Naive thymus-derived CD4-positive, alpha-beta T cell (primary cell): ENCODE measurements at regions not wholly inside any gene's neighbourhood (a gene's known extent, or its start where the extent isn't known, plus 50 kb on each side); places are given as distances from the start of the nearest gene placed in this dataset.
"Not testable (repeated sequence)": the region's sequence is repeated elsewhere in the genome, so short reads cannot be mapped to it uniquely, and the experiment has no call there.

Experiments used
- ATAC-seq: fragments of 150-1000 bp; cut with Tn5 transposase; 2 replicates; pipeline ENCODE4 v1.10.0; 2021; ENCODE audit warnings: mild to moderate bottlenecking, moderate library complexity
- CTCF ChIA-PET: fragments of 350-600 bp; sonication (Branson Sonifier 250); formaldehyde crosslinking; loops from one replicate; lab custom pipeline; 2021; ENCODE audit warnings: antibody characterized with exemption; lab: Charles Lee
- POLR2A ChIA-PET: fragments of 350-600 bp; sonication (Branson Sonifier 250); formaldehyde crosslinking; loops from one replicate; lab custom pipeline; 2021; ENCODE audit warnings: antibody characterized with exemption, inconsistent platforms; lab: Charles Lee
- DNase-seq, 9 donors: peaks; one replicate each; pipeline versions ENCODE4 v3.0.0 to v3.0.0-alpha.2; 2020 to 2022; ENCODE audit warnings: mixed read lengths in 1 of 9
- H3K27ac ChIP-seq: one replicate; pipeline ENCODE4 v1.7.0; 2013; ENCODE audit warnings: mild to moderate bottlenecking, low read depth, low read length, moderate library complexity
- H3K27me3 ChIP-seq, 2 donors: one replicate each; pipeline ENCODE4 v1.7.0; 2013; ENCODE audit warnings: low read length in 2 of 2, mild to moderate bottlenecking in 2 of 2, moderate library complexity in 2 of 2; ENCODE audit not compliant: control insufficient read depth in 2 of 2, insufficient read depth in 2 of 2
- H3K36me3 ChIP-seq, 3 experiments: 1 replicate in 2 of 3; 2 replicates in 1 of 3; pipeline ENCODE4 v1.7.0; 2013; ENCODE audit warnings: low read length in 3 of 3, mild to moderate bottlenecking in 3 of 3, moderate library complexity in 1 of 3; ENCODE audit not compliant: insufficient read depth in 3 of 3, control insufficient read depth in 2 of 3
- H3K4me1 ChIP-seq, 2 donors: one replicate each; pipeline ENCODE4 v1.7.0; 2013; ENCODE audit warnings: low read length in 2 of 2, mild to moderate bottlenecking in 2 of 2, moderate library complexity in 1 of 2; ENCODE audit not compliant: control insufficient read depth in 2 of 2, insufficient read depth in 2 of 2
- H3K4me3 ChIP-seq: 2 replicates; pipeline ENCODE4 v1.7.0; 2013; ENCODE audit warnings: mild to moderate bottlenecking, low read length
- H3K9me3 ChIP-seq, 3 experiments: 1 replicate in 2 of 3; 2 replicates in 1 of 3; pipeline ENCODE4 v1.7.0; 2013; ENCODE audit warnings: low read length in 3 of 3; ENCODE audit not compliant: control insufficient read depth in 2 of 3
- H3K27ac Mint-ChIP-seq, 9 donors: one replicate each; pipeline ENCODE4 v1.8.0; 2020 to 2022; ENCODE audit warnings: mixed read lengths in 9 of 9, mild to moderate bottlenecking in 8 of 9, moderate library complexity in 5 of 9, inconsistent platforms in 2 of 9
- H3K27me3 Mint-ChIP-seq, 5 donors: one replicate each; pipeline ENCODE4 v1.8.0; 2021 to 2022; ENCODE audit warnings: mixed read lengths in 5 of 5, mild to moderate bottlenecking in 1 of 5
- H3K36me3 Mint-ChIP-seq, 5 donors: one replicate each; pipeline ENCODE4 v1.8.0; 2020 to 2022; ENCODE audit warnings: mixed read lengths in 5 of 5, mild to moderate bottlenecking in 3 of 5, inconsistent platforms in 1 of 5
- H3K4me1 Mint-ChIP-seq, 7 donors: one replicate each; pipeline ENCODE4 v1.8.0; 2020 to 2022; ENCODE audit warnings: mixed read lengths in 7 of 7, mild to moderate bottlenecking in 3 of 7, inconsistent platforms in 1 of 7
- H3K4me3 Mint-ChIP-seq, 10 donors: one replicate each; pipeline ENCODE4 v1.8.0; 2020 to 2022; ENCODE audit warnings: mild to moderate bottlenecking in 10 of 10, mixed read lengths in 10 of 10, moderate library complexity in 6 of 10, inconsistent platforms in 2 of 10
- H3K9me3 Mint-ChIP-seq, 11 donors: one replicate each; pipeline ENCODE4 v1.8.0; 2020 to 2022; ENCODE audit warnings: mixed read lengths in 11 of 11, mild to moderate bottlenecking in 4 of 11, inconsistent platforms in 1 of 11, moderate library complexity in 1 of 11
- intact Hi-C, 2 donors: fragments of 100-400 bp; cut with micrococcal nuclease; formaldehyde crosslinking; loops; one replicate each; pipeline ENCODE4 v1.15.1; 2023

- ATAC-seq: no peak
Observed at GRCh38 chr6:16821834-16822264, 60.6 kb upstream of the ATXN1 start.

GRCh38 chr6:16820262-16820661 is 59.0 kb upstream of the ATXN1 start:
- H3K4me3 ChIP-seq, H3K4me3 Mint-ChIP-seq, H3K36me3 Mint-ChIP-seq, H3K27me3 ChIP-seq, H3K9me3 Mint-ChIP-seq, H3K9me3 ChIP-seq, H3K4me1 Mint-ChIP-seq, H3K27ac Mint-ChIP-seq, H3K4me1 ChIP-seq, POLR2A ChIA-PET, H3K27ac ChIP-seq, ATAC-seq, intact Hi-C loops, H3K36me3 ChIP-seq, DNase-seq: not testable (repeated sequence)
- H3K27me3 Mint-ChIP-seq: peaks cover 5 to 37% (median 9%) of the 10 kb centered on the region in 5 donors
- CTCF ChIA-PET: interaction anchor here (1.1 to 1.3 kb wide), 2 partner anchors 48 to 57 kb away, joined by 3 to 5 read pairs; no protein-coding TSS in a partner anchor

More at GRCh38 chr6:16821834-16822264, 60.6 kb upstream of the ATXN1 start:
- H3K4me1 ChIP-seq: no peaks in the 10 kb centered on the region
- H3K4me1 Mint-ChIP-seq: no peaks in the 10 kb centered on the region
- intact Hi-C loops: no loop called here
- no peak overlapping the region for H3K4me3 Mint-ChIP-seq
- ChIA-PET CTCF (no interaction called here), POLR2A (no interaction called here)
- H3K27ac Mint-ChIP-seq: no peak overlapping the region
- DNase-seq: no peak
- H3K9me3 Mint-ChIP-seq: no peaks in the 10 kb centered on the region
- no peaks in the 10 kb centered on the region for H3K9me3 ChIP-seq
- no peaks in the 10 kb centered on the region for H3K36me3 Mint-ChIP-seq
- H3K27ac ChIP-seq: no peak overlapping the region
- peaks cover 5 to 41% (median 9%) of the 10 kb centered on the region in 5 donors for H3K27me3 Mint-ChIP-seq
- H3K4me3 ChIP-seq: no peak overlapping the region
- no peaks in the 10 kb centered on the region for H3K36me3 ChIP-seq
- peaks cover 0 to 3% of the 10 kb centered on the region in 2 donors for H3K27me3 ChIP-seq

- H3K4me1 ChIP-seq: no peaks in the 10 kb centered on the region
- DNase-seq (no peak), ATAC-seq (no peak)
- H3K9me3 ChIP-seq: no peaks in the 10 kb centered on the region
- ChIA-PET POLR2A (interaction anchor here (0.5 kb wide), 1 partner anchor 45 kb away, joined by 3 read pairs; no protein-coding TSS in a partner anchor), CTCF (interaction anchor here (1.3 to 1.4 kb wide), 2 partner anchors 47 to 488 kb away, joined by 4 to 5 read pairs; no protein-coding TSS in a partner anchor)
- H3K27me3 Mint-ChIP-seq: peaks cover 5 to 33% (median 9%) of the 10 kb centered on the region in 5 donors
- H3K4me1 Mint-ChIP-seq: no peaks in the 10 kb centered on the region
- H3K27me3 ChIP-seq: peaks cover 0 to 3% of the 10 kb centered on the region in 2 donors
- no peak overlapping the region for H3K27ac Mint-ChIP-seq
- H3K36me3 ChIP-seq: no peaks in the 10 kb centered on the region
- no peak overlapping the region for H3K4me3 ChIP-seq
- no peak overlapping the region for H3K4me3 Mint-ChIP-seq
- H3K27ac ChIP-seq: no peak overlapping the region
- H3K9me3 Mint-ChIP-seq: no peaks in the 10 kb centered on the region
- intact Hi-C loops: loop anchor here in 1 of 2 donors (1.0 kb wide), 2 partner anchors 84 to 487 kb away; no protein-coding TSS in a partner anchor
- no peaks in the 10 kb centered on the region for H3K36me3 Mint-ChIP-seq
Observed at GRCh38 chr6:16819752-16820151, 58.5 kb upstream of the ATXN1 start.

GRCh38 chr6:16818992-16819626 is 57.8 kb upstream of the ATXN1 start:
- H3K36me3 Mint-ChIP-seq: no peaks in the 10 kb centered on the region
- Histone ChIP-seq H3K27ac (no peak overlapping the region), H3K4me3 (no peak overlapping the region), H3K36me3 (no peaks in the 10 kb centered on the region), H3K27me3 (peaks cover 0 to 3% of the 10 kb centered on the region in 2 donors), H3K9me3 (no peaks in the 10 kb centered on the region), H3K4me1 (no peaks in the 10 kb centered on the region)
- H3K27ac Mint-ChIP-seq: no peak overlapping the region
- peaks cover 5 to 27% (median 9%) of the 10 kb centered on the region in 5 donors for H3K27me3 Mint-ChIP-seq
- ATAC-seq: no peak
- intact Hi-C loops: loop anchor here in 1 of 2 donors (1.0 kb wide), 2 partner anchors 84 to 487 kb away; no protein-coding TSS in a partner anchor
- no peaks in the 10 kb centered on the region for H3K4me1 Mint-ChIP-seq
- no peak overlapping the region for H3K4me3 Mint-ChIP-seq
- H3K9me3 Mint-ChIP-seq: peaks cover 0 to 2% (median 0%) of the 10 kb centered on the region in 11 donors
- DNase-seq: no peak
- POLR2A ChIA-PET: interaction anchor here (0.5 kb wide), 1 partner anchor 44 kb away, joined by 3 read pairs; no protein-coding TSS in a partner anchor
- CTCF ChIA-PET: interaction anchor here (1.3 to 1.4 kb wide), 2 partner anchors 46 to 487 kb away, joined by 4 to 5 read pairs; no protein-coding TSS in a partner anchor

GRCh38 chr6:16817594-16817993 is 56.3 kb upstream of the ATXN1 start:
- ATAC-seq: no peak
- no peaks in the 10 kb centered on the region for H3K36me3 ChIP-seq
- H3K27me3 Mint-ChIP-seq: peaks cover 5 to 18% (median 9%) of the 10 kb centered on the region in 5 donors

GRCh38 chr6:16816891-16817290 is 55.6 kb upstream of the ATXN1 start:
- Mint-ChIP-seq H3K4me3 (no peak overlapping the region), H3K36me3 (peaks cover 5 to 17% (median 15%) of the 10 kb centered on the region in 5 donors), H3K9me3 (peaks cover 6 to 22% (median 17%) of the 10 kb centered on the region in 11 donors), H3K27me3 (peaks cover 3 to 17% (median 16%) of the 10 kb centered on the region in 5 donors), H3K4me1 (no peaks in the 10 kb centered on the region), H3K27ac (no peak overlapping the region)
- H3K27ac ChIP-seq: no peak overlapping the region
- peaks cover 0 to 3% of the 10 kb centered on the region in 2 donors for H3K27me3 ChIP-seq
- no peak overlapping the region for H3K4me3 ChIP-seq
- no peak for DNase-seq
- no peaks in the 10 kb centered on the region for H3K36me3 ChIP-seq
- intact Hi-C loops: no loop called here
- CTCF ChIA-PET: no interaction called here
- ATAC-seq: no peak
- POLR2A ChIA-PET: no interaction called here
- peaks cover 0 to 5% (median 0%) of the 10 kb centered on the region in 3 experiments for H3K9me3 ChIP-seq
- H3K4me1 ChIP-seq: no peaks in the 10 kb centered on the region

More at GRCh38 chr6:16817594-16817993, 56.3 kb upstream of the ATXN1 start:
- H3K4me3 ChIP-seq: no peak overlapping the region
- no peak overlapping the region for H3K27ac ChIP-seq
- no peaks in the 10 kb centered on the region for H3K4me1 ChIP-seq
- H3K27me3 ChIP-seq: peaks cover 0 to 3% of the 10 kb centered on the region in 2 donors
- peaks cover 0 to 3% (median 0%) of the 10 kb centered on the region in 3 experiments for H3K9me3 ChIP-seq
- Mint-ChIP-seq H3K4me3 (no peak overlapping the region), H3K4me1 (no peaks in the 10 kb centered on the region), H3K27ac (no peak overlapping the region), H3K36me3 (peaks cover under 1 to 10% (median 10%) of the 10 kb centered on the region in 5 donors), H3K9me3 (peaks cover 6 to 15% (median 10%) of the 10 kb centered on the region in 11 donors)
- POLR2A ChIA-PET: no interaction called here
- intact Hi-C loops: no loop called here
- DNase-seq: no peak
- CTCF ChIA-PET: no interaction called here
